Hepatocyte (in vitro differentiated cells): ENCODE measurements at regions not wholly inside any gene's neighbourhood (a gene's known extent, or its start where the extent isn't known, plus 50 kb on each side); places are given as distances from the start of the nearest gene placed in this dataset.
"Not testable (repeated sequence)": the region's sequence is repeated elsewhere in the genome, so short reads cannot be mapped to it uniquely, and the experiment has no call there.

Experiments
- DNase-seq: peaks from one replicate; pipeline ENCODE4 v3.0.0-alpha.2; 2016; ENCODE audit warnings: low spot score
- H2AFZ ChIP-seq: fragments of 200-600 bp; sonication (generic); 2 replicates; pipeline ENCODE4 v1.6.0; 2016; ENCODE audit warnings: antibody characterized with exemption, mild to moderate bottlenecking
- H3K27ac ChIP-seq: fragments of 200-600 bp; sonication (generic); 2 replicates; pipeline ENCODE4 v1.5.1; 2016; ENCODE audit warnings: mild to moderate bottlenecking
- H3K27me3 ChIP-seq: fragments of 200-600 bp; sonication (generic); 2 replicates; pipeline ENCODE4 v1.6.1; 2016
- H3K36me3 ChIP-seq: fragments of 200-600 bp; sonication (generic); replicated peaks from 2 replicates; pipeline ENCODE4 v1.5.1; 2016; ENCODE audit warnings: low read depth; ENCODE audit not compliant: insufficient read depth
- H3K4me1 ChIP-seq: fragments of 200-600 bp; sonication (generic); 2 replicates; pipeline ENCODE4 v1.5.1; 2016; ENCODE audit warnings: mild to moderate bottlenecking, moderate library complexity; ENCODE audit not compliant: insufficient read depth
- H3K4me2 ChIP-seq: fragments of 200-600 bp; sonication (generic); 2 replicates; pipeline ENCODE4 v1.6.0; 2016
- H3K4me3 ChIP-seq: fragments of 200-600 bp; sonication (generic); 2 replicates; pipeline ENCODE4 v1.5.1; 2016; ENCODE audit warnings: mild to moderate bottlenecking
- H3K79me2 ChIP-seq: fragments of 200-600 bp; sonication (generic); 2 replicates; pipeline ENCODE4 v1.6.0; 2017; ENCODE audit warnings: mild to moderate bottlenecking
- H3K9me2 ChIP-seq: fragments of 200-600 bp; sonication (generic); replicated peaks from 2 replicates; pipeline ENCODE4 v1.6.0; 2017; ENCODE audit warnings: mild to moderate bottlenecking; ENCODE audit not compliant: insufficient read depth
- H3K9me3 ChIP-seq: fragments of 200-600 bp; sonication (generic); 2 replicates; pipeline ENCODE4 v1.5.1; 2016; ENCODE audit warnings: low read depth, mild to moderate bottlenecking
- H4K20me1 ChIP-seq: fragments of 200-600 bp; sonication (generic); 2 replicates; pipeline ENCODE4 v1.6.0; 2016; ENCODE audit warnings: mild to moderate bottlenecking; ENCODE audit not compliant: insufficient read depth, poor library complexity, severe bottlenecking
- CTCF ChIP-seq: fragments of 200-600 bp; sonication (generic); IDR thresholded peaks from 2 replicates; pipeline ENCODE4 v1.5.1; 2016; ENCODE audit warnings: antibody characterized with exemption, mild to moderate bottlenecking; ENCODE audit not compliant: poor library complexity
- EZH2 ChIP-seq: fragments of 200-600 bp; sonication (generic); IDR thresholded peaks from 2 replicates; pipeline ENCODE4 v1.6.1; 2016; ENCODE audit warnings: antibody characterized with exemption, mild to moderate bottlenecking, borderline replicate concordance
- EZH2phosphoT487 ChIP-seq: fragments of 200-600 bp; sonication (generic); IDR thresholded peaks from one replicate; pipeline ENCODE4 v1.6.1; 2018; ENCODE audit warnings: antibody characterized with exemption, mild to moderate bottlenecking, low read depth, moderate library complexity; ENCODE audit not compliant: unreplicated experiment, severe bottlenecking
- WGBS: methylation state at CpG from one replicate; pipeline ENCODE4 v1.1.6; 2016; ENCODE audit warnings: low lambda C conversion rate; ENCODE audit errors: missing lambda C conversion rate; 5-methylcytosine and 5-hydroxymethylcytosine counted together

GRCh38 chr4:13698296-13698695, 70.8 kb upstream of the BOD1L1 start:
- 89% methylated on average over 2 of the region's 2 CpGs for WGBS
- H4K20me1 ChIP-seq: no peaks in the 10 kb centered on the region
- peaks cover 4% of the 10 kb centered on the region for H3K4me1 ChIP-seq
- H3K9me3 ChIP-seq: no peaks in the 10 kb centered on the region
- H3K4me3 ChIP-seq: no peak overlapping the region
- H3K27ac ChIP-seq: no peak overlapping the region
- H3K27me3 ChIP-seq: no peaks in the 10 kb centered on the region
- DNase-seq: no peak
- no peaks in the 10 kb centered on the region for H3K9me2 ChIP-seq
- H2AFZ ChIP-seq: no peak overlapping the region
- no peak for TF ChIP-seq EZH2
- TF ChIP-seq CTCF: no peak
- no peak for TF ChIP-seq EZH2phosphoT487
- no peak overlapping the region for H3K4me2 ChIP-seq
- H3K36me3 ChIP-seq: no peaks in the 10 kb centered on the region
- H3K79me2 ChIP-seq: no peaks in the 10 kb centered on the region

- Histone ChIP-seq H3K27me3 (no peaks in the 10 kb centered on the region), H3K79me2 (no peaks in the 10 kb centered on the region), H3K27ac (no peak overlapping the region), H3K4me3 (no peak overlapping the region), H3K9me3 (no peaks in the 10 kb centered on the region), H3K4me2 (no peak overlapping the region), H3K36me3 (no peaks in the 10 kb centered on the region), H2AFZ (no peak overlapping the region), H3K9me2 (no peaks in the 10 kb centered on the region), H3K4me1 (peaks cover 7% of the 10 kb centered on the region), H4K20me1 (no peaks in the 10 kb centered on the region)
- TF ChIP-seq EZH2 (no peak), EZH2phosphoT487 (no peak), CTCF (no peak)
- no peak for DNase-seq
- 54% methylated on average over 8 of the region's 8 CpGs for WGBS
These were observed 72.7 kb upstream of the BOD1L1 start for GRCh38 chr4:13700021-13700857.

- H3K4me2 ChIP-seq, H3K79me2 ChIP-seq, H3K9me3 ChIP-seq, H3K4me1 ChIP-seq, H3K9me2 ChIP-seq, H4K20me1 ChIP-seq, H3K27me3 ChIP-seq, DNase-seq, H3K36me3 ChIP-seq, H3K27ac ChIP-seq, H3K4me3 ChIP-seq, H2AFZ ChIP-seq: not testable (repeated sequence)
- 100% methylated on average over 1 of the region's 1 CpG for WGBS
These were observed 73.3 kb upstream of the BOD1L1 start for GRCh38 chr4:13700858-13701140.

- Histone ChIP-seq H3K36me3 (no peaks in the 10 kb centered on the region), H3K27ac (peak overlapping the region; percentile 37), H2AFZ (no peak overlapping the region), H3K9me3 (no peaks in the 10 kb centered on the region), H3K4me3 (no peak overlapping the region), H3K4me2 (no peak overlapping the region), H3K79me2 (no peaks in the 10 kb centered on the region), H3K27me3 (no peaks in the 10 kb centered on the region), H3K4me1 (peaks cover 7% of the 10 kb centered on the region), H3K9me2 (no peaks in the 10 kb centered on the region), H4K20me1 (no peaks in the 10 kb centered on the region)
- peak; percentile 13 for DNase-seq
- TF ChIP-seq EZH2: no peak
- 57% methylated on average over 2 of the region's 2 CpGs for WGBS
These were observed 74.5 kb upstream of the BOD1L1 start for GRCh38 chr4:13701937-13702446.
